CD4-positive, alpha-beta T cell (primary cell): ENCODE measurements at regions not wholly inside any gene's neighbourhood (a gene's known extent, or its start where the extent isn't known, plus 50 kb on each side); places are given as distances from the start of the nearest gene placed in this dataset.

Source experiments
- ATAC-seq: fragments of 200-7000 bp; cut with Tn5 transposase; one replicate; pipeline ENCODE4 v1.10.0; 2022; ENCODE audit warnings: mild to moderate bottlenecking; ENCODE audit not compliant: poor library complexity
- CTCF ChIA-PET: fragments of 350-600 bp; sonication (Branson Sonifier 250); formaldehyde crosslinking; loops from one replicate; lab custom pipeline; 2021; ENCODE audit warnings: antibody characterized with exemption, inconsistent platforms; lab: Charles Lee
- POLR2A ChIA-PET: fragments of 350-600 bp; sonication (Branson Sonifier 250); formaldehyde crosslinking; loops from one replicate; lab custom pipeline; 2021; ENCODE audit warnings: antibody characterized with exemption, inconsistent platforms; lab: Charles Lee
- DNase-seq, 14 experiments: peaks; one replicate each; pipeline ENCODE4 v3.0.0-alpha.2; 2013 to 2020; ENCODE audit warnings: mixed read lengths in 2 of 14
- H3K27ac ChIP-seq, 2 donors: one replicate each; pipeline versions ENCODE4 v1.5.1 to v1.7.0; 2013; ENCODE audit warnings: low read length in 2 of 2, low read depth in 1 of 2, mild to moderate bottlenecking in 1 of 2
- H3K27me3 ChIP-seq, 2 experiments: 1 replicate in 1 of 2; 2 replicates in 1 of 2; pipeline versions ENCODE4 v1.6.1 to v1.7.0; 2013; ENCODE audit warnings: low read length in 2 of 2, control low read depth in 1 of 2, mild to moderate bottlenecking in 1 of 2, moderate library complexity in 1 of 2; ENCODE audit not compliant: insufficient read depth in 2 of 2, control insufficient read depth in 1 of 2
- H3K36me3 ChIP-seq: one replicate; pipeline ENCODE4 v1.6.1; 2013; ENCODE audit warnings: low read length, control low read depth; ENCODE audit not compliant: insufficient read depth
- H3K4me1 ChIP-seq: one replicate; pipeline ENCODE4 v1.6.1; 2013; ENCODE audit warnings: low read length, control low read depth; ENCODE audit not compliant: insufficient read depth
- H3K4me3 ChIP-seq: one replicate; pipeline ENCODE4 v1.5.1; 2013; ENCODE audit warnings: mild to moderate bottlenecking, low read length, moderate library complexity
- H3K9me3 ChIP-seq, 2 experiments: 1 replicate in 1 of 2; 2 replicates in 1 of 2; pipeline versions ENCODE4 v1.6.1 to v1.7.0; 2013; ENCODE audit warnings: low read length in 2 of 2, mild to moderate bottlenecking in 2 of 2, control low read depth in 1 of 2, moderate library complexity in 1 of 2; ENCODE audit not compliant: control insufficient read depth in 1 of 2, insufficient read depth in 1 of 2
- H3K27ac Mint-ChIP-seq: one replicate; pipeline ENCODE4 v1.8.0; 2020; ENCODE audit warnings: mixed read lengths
- H3K27me3 Mint-ChIP-seq: one replicate; pipeline ENCODE4 v1.8.0; 2021; ENCODE audit warnings: mixed read lengths
- H3K36me3 Mint-ChIP-seq: one replicate; pipeline ENCODE4 v1.8.0; 2021; ENCODE audit warnings: low read depth, mixed read lengths
- H3K4me1 Mint-ChIP-seq: one replicate; pipeline ENCODE4 v1.8.0; 2021; ENCODE audit warnings: low read depth, mixed read lengths
- H3K4me3 Mint-ChIP-seq: one replicate; pipeline ENCODE4 v1.8.0; 2020; ENCODE audit warnings: mild to moderate bottlenecking, mixed read lengths
- H3K9me3 Mint-ChIP-seq: one replicate; pipeline ENCODE4 v1.8.0; 2020; ENCODE audit warnings: mixed read lengths
- CTCF ChIP-seq: fragments of 200-600 bp; IDR thresholded peaks from one replicate; pipeline ENCODE4 v1.8.0; 2022; ENCODE audit warnings: antibody characterized with exemption, mild to moderate bottlenecking
- intact Hi-C, 2 experiments: fragments of 100-400 bp; cut with DNase I in 1 of 2; cut with micrococcal nuclease in 1 of 2; formaldehyde crosslinking; loops; one replicate each; pipeline versions ENCODE4 v1.15.1 to v1.9.0; 2023 to 2025; cut with DNase I, micrococcal nuclease

GRCh38 chrX:7283741-7284140 is 135.8 kb upstream of the PUDP start:
- H3K4me3 Mint-ChIP-seq, result no peak overlapping the region
- no peak for TF ChIP-seq CTCF
- Histone ChIP-seq H3K4me3 (no peak overlapping the region), H3K27ac (no peak overlapping the region), H3K9me3 (no peaks in the 10 kb centered on the region), H3K36me3 (no peaks in the 10 kb centered on the region), H3K27me3 (no peaks in the 10 kb centered on the region), H3K4me1 (no peaks in the 10 kb centered on the region)
- no peak for DNase-seq
- ChIA-PET CTCF (interaction anchor here (0.5 kb wide), 1 partner anchor 1252 kb away, joined by 3 read pairs; no protein-coding TSS in a partner anchor), POLR2A (no interaction called here)
- no peaks in the 10 kb centered on the region for H3K27me3 Mint-ChIP-seq
- H3K4me1 Mint-ChIP-seq, result no peaks in the 10 kb centered on the region
- ATAC-seq, result no peak
- H3K27ac Mint-ChIP-seq, result no peak overlapping the region
- no peaks in the 10 kb centered on the region for H3K36me3 Mint-ChIP-seq
- H3K9me3 Mint-ChIP-seq, result no peaks in the 10 kb centered on the region
- intact Hi-C loops, result no loop called here

GRCh38 chrX:7280520-7280919 is 132.6 kb upstream of the PUDP start:
- Mint-ChIP-seq H3K36me3 (no peaks in the 10 kb centered on the region), H3K4me3 (no peak overlapping the region), H3K27me3 (no peaks in the 10 kb centered on the region), H3K27ac (no peak overlapping the region), H3K9me3 (no peaks in the 10 kb centered on the region), H3K4me1 (no peaks in the 10 kb centered on the region)
- Histone ChIP-seq H3K4me3 (no peak overlapping the region), H3K4me1 (no peaks in the 10 kb centered on the region), H3K9me3 (no peaks in the 10 kb centered on the region), H3K27ac (no peak overlapping the region), H3K27me3 (no peaks in the 10 kb centered on the region), H3K36me3 (no peaks in the 10 kb centered on the region)
- DNase-seq, result no peak
- ChIA-PET CTCF (no interaction called here), POLR2A (no interaction called here)
- TF ChIP-seq CTCF, result no peak
- intact Hi-C loops, result no loop called here
- ATAC-seq, result no peak

- Histone ChIP-seq H3K36me3 (no peaks in the 10 kb centered on the region), H3K4me1 (no peaks in the 10 kb centered on the region), H3K27ac (no peak overlapping the region), H3K9me3 (no peaks in the 10 kb centered on the region), H3K27me3 (no peaks in the 10 kb centered on the region), H3K4me3 (no peak overlapping the region)
- ChIA-PET POLR2A (no interaction called here), CTCF (no interaction called here)
- no peak for DNase-seq
- Mint-ChIP-seq H3K27me3 (no peaks in the 10 kb centered on the region), H3K9me3 (no peaks in the 10 kb centered on the region), H3K27ac (no peak overlapping the region), H3K36me3 (no peaks in the 10 kb centered on the region), H3K4me3 (no peak overlapping the region), H3K4me1 (no peaks in the 10 kb centered on the region)
- intact Hi-C loops, result no loop called here
- ATAC-seq, result no peak
- TF ChIP-seq CTCF, result no peak
These were observed 124.4 kb upstream of the PUDP start for GRCh38 chrX:7272346-7272745.
